ENCODE measurements at regions not wholly inside any gene's neighbourhood (a gene's known extent, or its start where the extent isn't known, plus 50 kb on each side); places are given as distances from the start of the nearest gene placed in this dataset.
A peak's percentile ranks its signal among the peaks of the same experiment; 100 is the strongest.

DNA sequence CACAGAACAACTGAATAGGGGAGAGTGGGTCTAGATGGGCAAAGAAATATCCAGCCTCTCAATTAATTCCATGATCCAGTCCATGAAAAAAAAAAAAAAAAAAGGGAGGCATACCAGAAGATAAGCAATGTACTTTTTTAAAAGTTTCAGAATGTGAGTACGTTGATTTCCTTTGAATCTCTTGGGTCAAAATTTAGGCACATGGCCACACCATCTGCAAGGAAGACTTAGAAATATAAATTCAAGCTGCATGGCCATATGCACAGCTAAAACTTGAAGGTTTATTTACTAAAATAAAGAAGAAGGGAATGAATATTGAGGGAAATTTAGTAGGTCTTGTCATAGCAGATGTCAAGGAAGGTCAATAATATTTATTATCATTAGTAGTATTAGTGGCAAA lies 286.5 kb upstream of the CDH7 start:
- intact Hi-C loops (cut with DNase I): no loop called here
- no peaks in the 10 kb centered on the region for H3K9me3 ChIP-seq (replicated peaks in 1 of 3)
- WGBS, 4 donors: 68 to 82% (median 73%) methylated on average over 1 of the region's 1 CpG
- no peak overlapping the region for H3K27ac ChIP-seq
- no peak overlapping the region for H3K4me3 ChIP-seq
- TF ChIP-seq POLR2A (IDR thresholded peaks at IDR 0.05): no peak
- TF ChIP-seq, protein P1, sequence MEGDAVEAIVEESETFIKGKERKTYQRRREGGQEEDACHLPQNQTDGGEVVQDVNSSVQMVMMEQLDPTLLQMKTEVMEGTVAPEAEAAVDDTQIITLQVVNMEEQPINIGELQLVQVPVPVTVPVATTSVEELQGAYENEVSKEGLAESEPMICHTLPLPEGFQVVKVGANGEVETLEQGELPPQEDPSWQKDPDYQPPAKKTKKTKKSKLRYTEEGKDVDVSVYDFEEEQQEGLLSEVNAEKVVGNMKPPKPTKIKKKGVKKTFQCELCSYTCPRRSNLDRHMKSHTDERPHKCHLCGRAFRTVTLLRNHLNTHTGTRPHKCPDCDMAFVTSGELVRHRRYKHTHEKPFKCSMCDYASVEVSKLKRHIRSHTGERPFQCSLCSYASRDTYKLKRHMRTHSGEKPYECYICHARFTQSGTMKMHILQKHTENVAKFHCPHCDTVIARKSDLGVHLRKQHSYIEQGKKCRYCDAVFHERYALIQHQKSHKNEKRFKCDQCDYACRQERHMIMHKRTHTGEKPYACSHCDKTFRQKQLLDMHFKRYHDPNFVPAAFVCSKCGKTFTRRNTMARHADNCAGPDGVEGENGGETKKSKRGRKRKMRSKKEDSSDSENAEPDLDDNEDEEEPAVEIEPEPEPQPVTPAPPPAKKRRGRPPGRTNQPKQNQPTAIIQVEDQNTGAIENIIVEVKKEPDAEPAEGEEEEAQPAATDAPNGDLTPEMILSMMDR (IDR thresholded peaks at IDR 0.05): no peak
- H3K36me3 ChIP-seq (replicated peaks in 1 of 2): no peaks in the 10 kb centered on the region
- no peaks in the 10 kb centered on the region for H3K27me3 ChIP-seq
- DNase-seq: no peak
- no peaks in the 10 kb centered on the region for H3K4me1 ChIP-seq (replicated peaks in 1 of 2)

DNA sequence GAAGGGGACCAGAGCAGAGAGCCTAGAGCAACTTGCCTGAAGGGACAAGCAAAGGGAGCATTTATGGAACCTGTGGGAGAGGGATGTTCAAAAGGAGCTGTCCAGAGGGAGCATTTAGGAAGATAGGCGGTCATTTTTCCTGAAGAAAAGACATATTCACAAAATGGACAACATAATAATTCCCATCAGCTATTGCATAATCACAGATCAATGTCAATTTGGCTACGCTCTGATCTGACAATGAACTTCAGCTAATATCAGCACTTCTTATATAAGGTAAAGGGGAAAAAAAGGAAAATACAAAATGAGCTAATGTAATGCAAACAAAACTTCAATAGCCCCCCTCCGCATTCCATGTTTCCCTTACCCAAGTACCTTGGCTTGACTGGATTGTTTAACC lies 291.1 kb upstream of the CDH7 start:
- intact Hi-C loops (cut with DNase I): no loop called here

DNA sequence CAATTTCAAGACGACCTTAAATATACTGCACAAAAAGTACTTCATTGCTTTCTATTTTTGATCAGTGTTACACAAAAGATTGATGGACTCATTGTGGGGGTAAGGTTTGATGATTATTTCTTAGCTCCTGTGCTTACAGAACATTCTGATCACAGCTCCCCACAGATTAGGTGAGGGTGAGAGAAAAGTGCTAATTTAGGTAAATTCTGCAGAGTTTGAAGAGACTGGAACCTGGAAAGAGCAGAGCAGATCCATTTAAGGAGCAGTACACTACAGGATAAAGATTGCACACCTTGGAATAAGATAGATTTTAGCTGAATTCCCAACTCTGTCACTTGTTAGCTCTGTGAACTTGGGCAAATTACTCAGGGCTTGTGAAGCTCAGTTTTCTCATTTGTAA lies 291.9 kb upstream of the CDH7 start:
- Histone ChIP-seq H3K9me3 (replicated peaks in 1 of 3) (no peaks in the 10 kb centered on the region), H3K4me3 (no peak overlapping the region), H3K36me3 (replicated peaks in 1 of 2) (no peaks in the 10 kb centered on the region), H3K27ac (no peak overlapping the region), H3K4me1 (replicated peaks in 1 of 2) (no peaks in the 10 kb centered on the region), H3K27me3 (no peaks in the 10 kb centered on the region)
- intact Hi-C loops (cut with DNase I): no loop called here
- TF ChIP-seq POLR2A (IDR thresholded peaks at IDR 0.05): no peak
- TF ChIP-seq, protein P1 (IDR thresholded peaks at IDR 0.05): no peak
- 11 to 19% (median 15%) methylated on average over 1 of the region's 1 CpG for WGBS, 4 donors
- DNase-seq: no peak

More for the DNA sequence above, 291.1 kb upstream of the CDH7 start:
- no peaks in the 10 kb centered on the region for H3K4me1 ChIP-seq (replicated peaks in 1 of 2)
- H3K4me3 ChIP-seq: no peak overlapping the region
- H3K9me3 ChIP-seq (replicated peaks in 1 of 3): no peaks in the 10 kb centered on the region
- 63 to 88% (median 85%) methylated on average over 3 of the region's 3 CpGs for WGBS, 4 donors
- no peak for DNase-seq
- TF ChIP-seq, protein P1 (IDR thresholded peaks at IDR 0.05): no peak
- no peak for TF ChIP-seq POLR2A (IDR thresholded peaks at IDR 0.05)
- no peak overlapping the region for H3K27ac ChIP-seq
- H3K36me3 ChIP-seq (replicated peaks in 1 of 2): no peaks in the 10 kb centered on the region
- no peaks in the 10 kb centered on the region for H3K27me3 ChIP-seq

DNA sequence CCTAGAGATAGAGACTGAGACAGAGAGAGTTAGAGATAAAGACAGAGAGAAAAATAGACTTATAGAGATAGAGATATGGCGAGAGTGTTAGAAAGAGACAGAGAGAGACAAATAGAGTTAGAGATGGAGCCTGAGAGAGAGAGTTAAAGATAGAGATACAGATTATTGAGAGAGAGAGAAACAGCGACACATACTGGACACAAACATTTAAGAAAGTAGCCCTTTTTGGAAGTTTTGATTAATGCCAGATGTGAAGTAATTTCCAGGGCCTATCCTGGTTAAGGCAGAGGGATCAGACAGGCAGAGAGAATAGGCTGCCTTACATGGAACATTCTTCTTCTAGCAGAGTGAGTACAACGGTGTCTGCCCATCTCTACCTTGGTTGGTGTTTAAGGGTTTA lies 311.6 kb upstream of the CDH7 start:
- H3K9me3 ChIP-seq (replicated peaks in 1 of 3): no peaks in the 10 kb centered on the region
- H3K27me3 ChIP-seq: no peaks in the 10 kb centered on the region
- TF ChIP-seq, protein P1 (IDR thresholded peaks at IDR 0.05): peak; percentile 12 to 43 (median 22)
- TF ChIP-seq POLR2A (IDR thresholded peaks at IDR 0.05): no peak
- 50 to 56% (median 50%) methylated on average over 3 of the region's 3 CpGs for WGBS, 4 donors
- no peak for DNase-seq
- H3K27ac ChIP-seq: no peak overlapping the region
- no peaks in the 10 kb centered on the region for H3K36me3 ChIP-seq (replicated peaks in 1 of 2)
- no peaks in the 10 kb centered on the region for H3K4me1 ChIP-seq (replicated peaks in 1 of 2)
- intact Hi-C loops (cut with DNase I): no loop called here
- H3K4me3 ChIP-seq: no peak overlapping the region

Data from adrenal gland (tissue), 9 donors.